NCI-H774 (cell line): ENCODE measurements at regions not wholly inside any gene's neighbourhood (a gene's known extent, or its start where the extent isn't known, plus 50 kb on each side); places are given as distances from the start of the nearest gene placed in this dataset.
A peak's percentile ranks its signal among the peaks of the same experiment; 100 is the strongest.

Experiments
- DNase-seq: peaks from one replicate; lab custom pipeline; 2025; lab: John Stamatoyannopoulos, UW

GRCh38 chr4:4772534-4772933 is 86.9 kb upstream of the MSX1 start:
- no peak for DNase-seq

- DNase-seq, result no peak
Observed at GRCh38 chr4:4771160-4771559, 88.3 kb upstream of the MSX1 start.

GRCh38 chr4:4770610-4771009 is 88.9 kb upstream of the MSX1 start:
- DNase-seq, result no peak

- no peak for DNase-seq
Observed at GRCh38 chr4:4766564-4766963, 92.9 kb upstream of the MSX1 start.

- no peak for DNase-seq
Observed at GRCh38 chr4:4765811-4766210, 93.7 kb upstream of the MSX1 start.

DNA sequence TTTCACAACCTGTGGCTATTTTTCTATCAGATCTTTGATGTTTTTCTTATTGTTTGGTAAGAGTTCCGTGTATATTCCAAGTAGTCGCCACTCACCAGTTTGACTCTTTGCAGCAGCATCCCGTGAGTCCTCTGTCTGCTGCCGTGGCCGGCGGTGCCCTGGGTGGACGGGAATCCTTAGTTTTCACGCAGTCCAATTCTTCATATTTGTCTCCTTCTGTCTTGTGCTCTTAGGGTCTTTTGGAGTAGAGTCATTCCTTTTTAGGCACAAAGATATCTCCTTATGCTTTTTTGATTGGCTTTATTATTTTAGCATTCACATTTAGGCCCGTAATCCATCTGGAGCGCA is 94.9 kb upstream of the MSX1 start:
- DNase-seq, result no peak

DNA sequence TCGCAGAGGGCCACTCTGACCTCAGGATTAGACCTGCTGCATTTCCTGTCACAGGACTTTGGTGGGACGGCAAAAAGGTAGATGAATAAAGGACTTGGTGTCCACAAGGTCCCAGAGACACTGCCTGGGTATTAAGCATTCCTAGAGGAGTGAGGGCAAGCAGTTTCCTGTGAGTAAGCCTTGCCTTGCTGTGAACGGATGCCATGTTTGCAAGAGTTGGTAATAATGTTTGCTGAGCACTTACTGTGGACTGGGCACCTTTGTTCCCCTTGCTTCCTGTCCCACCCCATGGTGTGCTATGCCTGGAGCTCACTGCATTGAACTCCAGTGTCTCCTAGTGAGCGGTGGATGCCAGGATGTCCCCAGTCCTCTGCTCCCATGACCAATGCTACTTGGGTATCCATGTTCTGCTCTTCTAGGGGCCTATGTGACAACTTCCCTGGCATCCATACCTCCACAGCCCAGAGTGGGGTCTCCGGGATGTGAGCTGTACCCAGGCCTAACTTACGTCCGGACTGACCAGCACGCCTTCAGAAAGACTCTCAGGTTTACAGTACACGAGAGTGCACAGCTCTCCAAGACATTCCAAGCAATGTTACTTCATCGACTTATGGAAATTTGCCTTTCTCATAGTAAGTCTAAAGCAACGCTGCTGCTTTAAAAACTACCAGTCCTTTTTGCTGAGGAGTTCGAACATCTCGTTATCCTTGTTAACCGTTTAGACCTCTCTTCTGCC is 95.5 kb upstream of the MSX1 start:
- DNase-seq, result peak; percentile 5

DNA sequence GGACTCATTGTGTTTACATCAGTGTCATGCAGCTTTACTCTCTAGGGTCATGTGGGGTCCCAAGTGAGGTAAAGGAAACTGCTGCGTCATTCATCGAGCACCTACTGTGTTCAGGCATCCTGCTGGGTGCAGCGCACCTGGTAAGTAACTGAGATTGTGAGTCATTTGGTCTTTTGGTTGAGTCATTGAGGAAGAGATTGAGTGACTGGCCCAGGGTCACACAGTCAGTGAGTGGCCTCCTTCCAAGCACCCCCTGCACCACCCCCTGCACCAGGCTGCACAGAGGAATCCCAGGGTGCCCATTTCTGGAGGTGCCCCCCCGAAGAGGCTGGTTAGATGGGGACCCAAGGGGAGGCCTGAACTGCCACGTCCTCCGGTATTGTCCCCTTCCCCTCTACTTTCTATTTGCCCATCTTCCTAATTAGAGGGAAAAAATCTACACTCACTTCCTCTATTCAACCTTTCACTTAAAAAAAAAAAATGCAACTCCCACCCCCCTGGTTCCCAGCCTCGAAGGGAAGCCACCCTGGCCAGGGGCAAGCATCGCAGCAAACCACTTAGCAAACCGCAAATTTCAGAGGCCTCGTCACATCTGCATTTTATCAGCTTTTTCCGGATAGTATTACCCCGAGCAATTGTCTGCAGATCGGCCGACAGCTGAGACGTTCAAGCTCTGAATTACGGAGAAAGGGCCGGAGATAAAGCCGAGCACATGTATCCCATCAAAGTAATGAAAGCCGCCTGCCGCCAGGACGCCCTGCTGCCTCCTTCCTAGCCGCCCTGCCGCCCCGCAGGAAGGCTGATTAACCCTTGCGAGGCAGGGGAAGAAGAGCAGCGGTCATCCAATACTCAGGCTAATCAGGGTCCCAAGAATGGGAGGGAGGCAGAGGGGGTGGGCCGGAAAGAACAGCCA is 96.3 kb upstream of the MSX1 start:
- DNase-seq, result no peak

DNA sequence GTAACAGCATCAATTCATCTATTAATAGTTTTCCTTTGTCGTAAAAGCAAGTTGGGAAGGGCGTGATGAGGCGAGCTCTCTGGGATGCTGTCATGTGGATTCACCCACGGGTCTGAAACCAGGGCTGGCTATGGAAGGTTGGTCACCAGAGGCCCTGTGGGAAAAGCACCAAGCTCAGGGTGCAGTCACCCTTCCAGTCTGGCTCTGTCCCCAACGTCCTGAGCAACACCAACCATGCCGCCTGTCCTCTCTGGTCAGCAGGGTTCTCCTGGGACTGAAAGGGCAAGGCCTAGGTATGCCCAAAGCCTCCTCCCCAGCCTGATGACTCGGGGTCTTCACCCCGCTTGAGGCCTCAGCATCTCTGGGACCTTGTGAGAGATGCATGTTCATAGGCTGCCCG is 97.2 kb upstream of the MSX1 start:
- no peak for DNase-seq

GRCh38 chr4:4761128-4761982 is 98.1 kb upstream of the MSX1 start:
- no peak for DNase-seq

DNA sequence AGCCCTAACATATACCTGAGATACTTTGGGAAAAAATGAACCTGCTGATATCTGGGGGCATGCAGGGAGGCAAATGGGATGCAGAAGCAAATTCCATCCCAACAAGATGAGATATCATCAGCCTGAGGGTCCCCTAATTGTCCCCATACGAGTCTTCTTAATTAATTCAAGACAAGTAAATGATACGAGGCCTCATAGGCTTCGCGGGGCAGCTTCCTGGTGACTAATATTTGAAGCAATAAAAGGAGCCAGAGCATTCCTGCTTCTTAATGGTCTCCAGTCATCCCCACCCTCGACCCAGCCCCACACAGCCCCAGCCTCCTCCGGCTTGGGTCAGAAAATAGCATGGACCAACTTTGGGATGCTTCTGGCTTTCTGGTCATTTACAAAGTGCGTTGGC is 99.6 kb upstream of the MSX1 start:
- DNase-seq, result no peak

DNA sequence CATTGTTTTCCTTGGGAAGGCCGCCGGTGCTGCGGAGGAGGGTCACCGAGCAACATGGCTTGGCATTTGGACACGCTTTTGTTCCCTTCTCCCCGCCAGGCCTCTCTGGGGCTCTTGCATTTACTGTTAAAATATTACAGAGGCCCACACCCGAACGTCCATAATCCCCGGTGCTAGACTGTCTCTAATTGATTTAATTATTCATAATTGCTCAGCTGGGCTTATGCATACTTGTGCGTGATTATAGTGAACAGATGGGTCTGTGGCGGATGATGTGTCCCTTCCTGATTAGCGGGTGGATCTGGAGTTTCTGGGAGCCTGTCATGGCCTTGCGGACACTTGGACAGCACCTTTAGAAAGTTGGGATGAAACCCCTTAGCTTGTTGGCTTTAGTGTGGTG is 100.2 kb upstream of the MSX1 start:
- no peak for DNase-seq

DNA sequence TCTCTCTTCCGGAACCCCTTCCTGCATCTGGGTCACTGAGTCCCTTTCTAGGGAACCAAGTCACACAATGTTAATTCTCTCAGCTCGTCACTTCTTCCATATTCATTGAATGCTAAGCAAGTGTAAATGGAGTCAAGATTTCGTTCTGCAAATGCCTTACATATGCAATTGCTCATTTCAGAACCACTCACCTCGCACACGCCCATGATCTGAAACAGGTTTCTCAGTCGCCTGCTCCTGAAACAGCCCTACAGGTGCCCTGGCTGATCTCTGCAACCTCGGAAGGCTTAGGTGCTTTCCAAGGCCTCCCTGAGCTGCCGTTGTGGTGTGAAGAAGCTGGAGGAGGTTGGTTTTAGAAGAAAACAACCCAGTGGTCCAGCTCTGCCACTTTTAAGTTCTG is 100.8 kb upstream of the MSX1 start:
- no peak for DNase-seq

- DNase-seq, result no peak
Observed at GRCh38 chr4:4755306-4755705, 104.2 kb upstream of the MSX1 start.

DNA sequence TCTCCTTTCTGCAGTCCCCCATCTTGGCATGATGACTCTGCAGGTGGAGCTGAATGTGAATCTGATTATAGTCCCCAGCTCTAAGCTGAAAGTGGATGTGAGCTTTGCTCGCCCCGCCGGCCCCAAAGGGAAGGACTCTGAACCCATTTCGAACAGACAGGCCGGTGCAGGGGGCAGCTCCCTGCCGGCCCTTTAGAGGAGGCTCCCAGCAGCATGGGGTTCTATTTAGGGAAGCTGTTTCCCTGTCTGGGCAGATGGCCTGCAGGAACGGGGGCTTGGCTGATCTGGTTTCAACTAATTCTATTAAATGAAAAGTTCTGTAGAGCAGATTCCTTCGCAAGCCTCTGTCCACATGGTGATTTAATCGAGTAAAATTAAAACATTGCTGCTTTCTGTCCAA is 104.8 kb upstream of the MSX1 start:
- no peak for DNase-seq

DNA sequence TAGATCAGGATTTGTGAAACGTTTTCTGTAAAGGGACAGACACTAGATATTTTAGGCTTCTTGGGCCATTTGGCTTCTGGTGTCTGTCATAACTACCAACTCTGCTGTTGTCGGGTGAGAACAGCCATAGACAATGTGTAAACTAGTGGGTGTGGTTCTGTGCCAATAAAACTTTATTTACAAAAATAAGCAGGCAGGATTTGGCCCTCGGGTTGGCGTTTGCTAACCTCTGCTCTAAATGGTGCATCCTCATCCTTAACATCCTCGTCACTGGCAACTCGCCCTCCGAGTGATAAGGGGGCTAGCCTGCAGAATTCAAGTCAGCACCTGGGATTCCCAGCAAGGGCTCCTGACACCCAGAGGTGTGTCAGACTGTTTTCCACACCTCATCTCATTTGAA is 105.8 kb upstream of the MSX1 start:
- DNase-seq, result no peak

- no peak for DNase-seq
Observed at GRCh38 chr4:4752576-4753401, 106.7 kb upstream of the MSX1 start.

DNA sequence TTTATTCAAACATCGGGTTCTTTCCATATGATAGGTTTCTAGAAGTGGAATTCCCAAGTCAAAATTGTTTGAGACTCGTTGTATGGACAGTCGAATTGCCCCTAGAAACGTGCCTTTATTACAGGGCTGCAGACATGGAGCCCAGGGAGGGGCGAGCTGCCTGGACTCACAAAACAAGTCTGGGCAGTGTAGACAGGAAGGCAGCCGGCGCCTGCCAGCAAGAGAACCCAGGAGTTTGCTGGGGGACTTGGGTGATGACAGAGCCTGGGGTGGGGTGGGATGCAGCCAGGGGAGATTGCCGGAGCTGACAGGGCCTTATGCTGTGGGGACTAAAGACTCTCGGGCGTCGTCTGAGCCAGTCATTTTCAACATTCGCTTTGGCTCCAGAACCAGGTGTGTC is 107.4 kb upstream of the MSX1 start:
- DNase-seq, result no peak

GRCh38 chr4:4750187-4750586 is 109.3 kb upstream of the MSX1 start:
- DNase-seq, result no peak

- DNase-seq, result no peak
Observed at GRCh38 chr4:4749137-4749536, 110.3 kb upstream of the MSX1 start.

- no peak for DNase-seq
Observed at GRCh38 chr4:4746444-4746843, 113.0 kb upstream of the MSX1 start.

GRCh38 chr4:4740071-4740470 is 119.4 kb upstream of the MSX1 start:
- DNase-seq, result no peak
